SK-N-MC (cell line): ENCODE measurements at regions not wholly inside any gene's neighbourhood (a gene's known extent, or its start where the extent isn't known, plus 50 kb on each side); places are given as distances from the start of the nearest gene placed in this dataset.

Experiments used
- EZH2 ChIP-seq: fragments of 200-600 bp; sonication (generic); IDR thresholded peaks from one replicate; pipeline ENCODE4 v1.6.1; 2017; ENCODE audit warnings: antibody characterized with exemption
- FOXP2 ChIP-seq: optimal IDR thresholded peaks from 2 replicates; pipeline ENCODE3; 2011; ENCODE audit warnings: mild to moderate bottlenecking, moderate library complexity; ENCODE audit not compliant: insufficient read depth; ENCODE audit errors: extremely low read length, control extremely low read depth
- POLR2AphosphoS5 ChIP-seq: IDR thresholded peaks from 2 replicates; pipeline ENCODE4 v1.6.1; 2012; ENCODE audit warnings: mild to moderate bottlenecking, low read depth, low read length, borderline replicate concordance

DNA sequence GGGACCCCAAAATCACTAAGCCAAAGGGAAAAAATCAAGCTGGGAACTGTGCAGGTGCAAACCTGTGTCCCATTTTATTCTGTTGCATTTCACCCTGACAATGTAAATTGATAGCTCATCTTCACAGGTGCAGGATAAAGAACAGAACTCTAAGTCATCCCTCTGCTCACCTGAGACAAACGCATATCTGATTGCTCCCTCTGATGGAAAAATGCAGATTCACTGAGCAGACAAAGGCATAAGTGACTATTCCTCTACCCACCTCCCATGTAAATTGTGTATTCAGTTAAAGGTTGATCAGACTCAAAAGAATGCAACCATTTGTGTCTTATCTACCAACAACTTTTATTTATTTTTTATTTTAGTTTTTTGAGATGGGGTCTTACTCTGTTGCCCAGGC lies 644.2 kb downstream of the PTPRU start:
- TF ChIP-seq POLR2AphosphoS5 = no peak
- TF ChIP-seq FOXP2 = no peak
- no peak for TF ChIP-seq EZH2
